ENCODE measurements at regions not wholly inside any gene's neighbourhood (a gene's known extent, or its start where the extent isn't known, plus 50 kb on each side); places are given as distances from the start of the nearest gene placed in this dataset.

DNA sequence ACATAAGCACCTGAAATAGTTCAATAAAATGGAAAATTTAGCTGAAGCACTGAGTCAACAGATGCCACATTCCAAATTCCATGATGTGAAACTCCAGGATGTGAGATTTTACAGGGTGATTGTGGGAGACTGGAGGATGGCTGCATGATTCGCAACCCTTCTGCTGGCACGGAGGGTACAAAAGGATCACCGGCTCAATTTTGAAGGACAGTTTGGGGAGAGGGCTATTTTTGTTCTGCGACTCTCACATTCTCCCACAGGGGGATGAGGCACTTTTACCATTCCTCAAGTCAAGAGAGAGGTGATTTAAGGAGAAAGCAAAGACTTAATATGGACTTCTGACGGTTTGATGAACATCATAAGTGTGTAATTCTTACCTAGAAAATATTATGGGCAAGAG is 138.1 kb upstream of the CWC22 start:
- H3K4me3 ChIP-seq (replicated peaks; ENCODE audit: insufficient read depth, low read length): no peak overlapping the region
- TF ChIP-seq GABPA (IDR thresholded peaks at IDR 0.05; ENCODE audit: low read depth) (no peak), SPI1 (IDR thresholded peaks at IDR 0.05; ENCODE audit: borderline replicate concordance, low read depth) (no peak), POLR2AphosphoS5 (IDR thresholded peaks at IDR 0.05; ENCODE audit: low read depth) (no peak)
- TF ChIP-seq, protein P1, sequence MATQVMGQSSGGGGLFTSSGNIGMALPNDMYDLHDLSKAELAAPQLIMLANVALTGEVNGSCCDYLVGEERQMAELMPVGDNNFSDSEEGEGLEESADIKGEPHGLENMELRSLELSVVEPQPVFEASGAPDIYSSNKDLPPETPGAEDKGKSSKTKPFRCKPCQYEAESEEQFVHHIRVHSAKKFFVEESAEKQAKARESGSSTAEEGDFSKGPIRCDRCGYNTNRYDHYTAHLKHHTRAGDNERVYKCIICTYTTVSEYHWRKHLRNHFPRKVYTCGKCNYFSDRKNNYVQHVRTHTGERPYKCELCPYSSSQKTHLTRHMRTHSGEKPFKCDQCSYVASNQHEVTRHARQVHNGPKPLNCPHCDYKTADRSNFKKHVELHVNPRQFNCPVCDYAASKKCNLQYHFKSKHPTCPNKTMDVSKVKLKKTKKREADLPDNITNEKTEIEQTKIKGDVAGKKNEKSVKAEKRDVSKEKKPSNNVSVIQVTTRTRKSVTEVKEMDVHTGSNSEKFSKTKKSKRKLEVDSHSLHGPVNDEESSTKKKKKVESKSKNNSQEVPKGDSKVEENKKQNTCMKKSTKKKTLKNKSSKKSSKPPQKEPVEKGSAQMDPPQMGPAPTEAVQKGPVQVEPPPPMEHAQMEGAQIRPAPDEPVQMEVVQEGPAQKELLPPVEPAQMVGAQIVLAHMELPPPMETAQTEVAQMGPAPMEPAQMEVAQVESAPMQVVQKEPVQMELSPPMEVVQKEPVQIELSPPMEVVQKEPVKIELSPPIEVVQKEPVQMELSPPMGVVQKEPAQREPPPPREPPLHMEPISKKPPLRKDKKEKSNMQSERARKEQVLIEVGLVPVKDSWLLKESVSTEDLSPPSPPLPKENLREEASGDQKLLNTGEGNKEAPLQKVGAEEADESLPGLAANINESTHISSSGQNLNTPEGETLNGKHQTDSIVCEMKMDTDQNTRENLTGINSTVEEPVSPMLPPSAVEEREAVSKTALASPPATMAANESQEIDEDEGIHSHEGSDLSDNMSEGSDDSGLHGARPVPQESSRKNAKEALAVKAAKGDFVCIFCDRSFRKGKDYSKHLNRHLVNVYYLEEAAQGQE (IDR thresholded peaks at IDR 0.05; ENCODE audit: insufficient replicate concordance, low read depth): no peak
- TF ChIP-seq, protein P2, sequence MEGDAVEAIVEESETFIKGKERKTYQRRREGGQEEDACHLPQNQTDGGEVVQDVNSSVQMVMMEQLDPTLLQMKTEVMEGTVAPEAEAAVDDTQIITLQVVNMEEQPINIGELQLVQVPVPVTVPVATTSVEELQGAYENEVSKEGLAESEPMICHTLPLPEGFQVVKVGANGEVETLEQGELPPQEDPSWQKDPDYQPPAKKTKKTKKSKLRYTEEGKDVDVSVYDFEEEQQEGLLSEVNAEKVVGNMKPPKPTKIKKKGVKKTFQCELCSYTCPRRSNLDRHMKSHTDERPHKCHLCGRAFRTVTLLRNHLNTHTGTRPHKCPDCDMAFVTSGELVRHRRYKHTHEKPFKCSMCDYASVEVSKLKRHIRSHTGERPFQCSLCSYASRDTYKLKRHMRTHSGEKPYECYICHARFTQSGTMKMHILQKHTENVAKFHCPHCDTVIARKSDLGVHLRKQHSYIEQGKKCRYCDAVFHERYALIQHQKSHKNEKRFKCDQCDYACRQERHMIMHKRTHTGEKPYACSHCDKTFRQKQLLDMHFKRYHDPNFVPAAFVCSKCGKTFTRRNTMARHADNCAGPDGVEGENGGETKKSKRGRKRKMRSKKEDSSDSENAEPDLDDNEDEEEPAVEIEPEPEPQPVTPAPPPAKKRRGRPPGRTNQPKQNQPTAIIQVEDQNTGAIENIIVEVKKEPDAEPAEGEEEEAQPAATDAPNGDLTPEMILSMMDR (IDR thresholded peaks at IDR 0.05; ENCODE audit: insufficient read depth, low read length): no peak
- H3K27ac ChIP-seq (replicated peaks): no peak overlapping the region
- no peak for DNase-seq (ENCODE audit: low read depth in 1 of 2, low spot score in 1 of 2)
- H3K27me3 ChIP-seq (ENCODE audit: insufficient read depth, poor library complexity, severe bottlenecking): no peaks in the 10 kb centered on the region

DNA sequence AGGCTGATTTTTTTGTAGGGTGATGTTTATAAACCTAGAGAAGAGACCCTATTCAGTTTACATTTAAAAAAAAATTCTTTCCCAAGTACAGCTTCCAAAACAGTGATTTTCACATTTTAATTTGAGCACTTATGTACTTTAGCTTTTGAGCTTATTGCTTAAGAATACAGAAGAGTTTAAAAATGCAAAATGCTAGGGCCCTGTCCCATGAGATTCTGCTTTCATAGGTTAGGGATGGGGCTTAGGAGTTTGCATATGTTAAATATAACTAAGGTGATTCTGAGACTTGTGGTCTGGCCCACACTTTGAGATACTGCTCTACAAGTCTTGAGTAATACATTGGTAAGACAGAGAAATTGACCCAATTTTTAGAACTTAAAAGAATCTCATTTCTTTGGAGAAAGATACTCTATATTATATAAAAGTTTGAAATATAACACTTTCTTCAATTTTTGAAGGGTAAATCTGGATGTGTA is 137.3 kb upstream of the CWC22 start:
- H3K4me3 ChIP-seq (replicated peaks; ENCODE audit: insufficient read depth, low read length): no peak overlapping the region
- TF ChIP-seq, protein P1 (IDR thresholded peaks at IDR 0.05; ENCODE audit: insufficient replicate concordance, low read depth): no peak
- no peak for TF ChIP-seq GABPA (IDR thresholded peaks at IDR 0.05; ENCODE audit: low read depth)
- TF ChIP-seq, protein P2 (IDR thresholded peaks at IDR 0.05; ENCODE audit: insufficient read depth, low read length): no peak
- TF ChIP-seq SPI1 (IDR thresholded peaks at IDR 0.05; ENCODE audit: borderline replicate concordance, low read depth): no peak
- no peak for TF ChIP-seq POLR2AphosphoS5 (IDR thresholded peaks at IDR 0.05; ENCODE audit: low read depth)

DNA sequence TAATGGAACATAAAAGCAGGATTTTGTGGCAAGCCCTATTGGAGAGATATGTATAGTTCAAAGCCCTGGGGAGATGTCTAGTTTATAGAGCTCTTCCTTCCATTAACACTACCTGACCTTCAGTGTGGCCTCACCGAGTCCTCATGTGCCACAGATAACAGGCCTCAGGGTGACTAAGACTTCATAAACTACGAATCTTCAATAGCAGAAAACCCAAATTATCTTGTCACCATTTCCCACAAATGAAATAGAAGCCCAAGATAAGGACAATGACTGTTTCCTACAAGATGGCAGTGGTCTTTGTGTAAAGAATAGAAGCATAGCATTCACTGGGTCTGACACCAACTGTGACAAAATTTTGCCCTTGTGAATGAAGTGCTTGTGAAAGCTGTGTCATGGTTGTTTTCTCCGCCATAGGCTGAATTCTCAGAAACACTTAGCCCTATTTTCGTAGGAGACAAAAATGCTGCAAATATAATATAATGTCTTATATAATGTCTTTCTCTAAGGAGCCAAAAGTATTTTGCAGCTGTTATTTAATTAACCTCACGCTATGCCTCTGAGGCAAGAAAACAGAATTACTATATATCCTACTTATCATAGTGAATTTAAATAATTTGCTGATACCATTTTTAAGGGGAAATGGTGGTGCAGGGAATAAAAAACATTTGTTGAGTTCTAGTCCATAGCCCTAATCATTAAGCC is 136.7 kb upstream of the CWC22 start:
- no peak for DNase-seq (ENCODE audit: low read depth in 1 of 2, low spot score in 1 of 2)
- no peak overlapping the region for H3K27ac ChIP-seq (replicated peaks)
- H3K4me3 ChIP-seq (replicated peaks; ENCODE audit: insufficient read depth, low read length): no peak overlapping the region
- no peaks in the 10 kb centered on the region for H3K27me3 ChIP-seq (ENCODE audit: insufficient read depth, poor library complexity, severe bottlenecking)
- no peak for TF ChIP-seq SPI1 (IDR thresholded peaks at IDR 0.05; ENCODE audit: borderline replicate concordance, low read depth)

More for the DNA sequence above, 137.3 kb upstream of the CWC22 start:
- no peak overlapping the region for H3K27ac ChIP-seq (replicated peaks)
- DNase-seq (ENCODE audit: low read depth in 1 of 2, low spot score in 1 of 2): no peak
- H3K27me3 ChIP-seq (ENCODE audit: insufficient read depth, poor library complexity, severe bottlenecking): no peaks in the 10 kb centered on the region

DNA sequence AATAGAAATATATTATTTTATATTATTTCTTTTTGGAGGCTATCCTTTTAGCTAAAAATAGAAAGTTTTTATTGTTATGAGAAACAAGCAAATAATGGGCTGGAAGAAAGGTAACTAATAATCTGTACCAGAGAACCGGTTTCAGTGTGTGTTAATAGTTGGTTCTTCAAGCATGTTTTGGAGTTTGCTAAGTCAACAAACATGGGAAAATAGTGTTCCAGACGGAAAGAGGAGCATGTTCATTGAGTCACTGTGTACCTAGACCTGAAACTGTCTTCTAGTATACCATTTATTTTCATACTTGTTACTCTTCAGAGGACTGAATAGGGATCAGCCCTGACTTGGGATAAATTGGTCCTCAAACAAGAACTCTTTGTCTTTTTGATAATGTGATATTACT is 134.5 kb upstream of the CWC22 start:
- no peak for DNase-seq (ENCODE audit: low read depth in 1 of 2, low spot score in 1 of 2)
- Histone ChIP-seq H3K27me3 (ENCODE audit: insufficient read depth, poor library complexity, severe bottlenecking) (no peaks in the 10 kb centered on the region), H3K4me3 (replicated peaks; ENCODE audit: insufficient read depth, low read length) (no peak overlapping the region), H3K27ac (replicated peaks) (no peak overlapping the region)
- TF ChIP-seq, protein P1 (IDR thresholded peaks at IDR 0.05; ENCODE audit: insufficient replicate concordance, low read depth): no peak
- TF ChIP-seq, protein P2 (IDR thresholded peaks at IDR 0.05; ENCODE audit: insufficient read depth, low read length): no peak
- TF ChIP-seq SPI1 (IDR thresholded peaks at IDR 0.05; ENCODE audit: borderline replicate concordance, low read depth): no peak
- no peak for TF ChIP-seq GABPA (IDR thresholded peaks at IDR 0.05; ENCODE audit: low read depth)
- no peak for TF ChIP-seq POLR2AphosphoS5 (IDR thresholded peaks at IDR 0.05; ENCODE audit: low read depth)
